HG03378 (cell line): ENCODE measurements at regions not wholly inside any gene's neighbourhood (a gene's known extent, or its start where the extent isn't known, plus 50 kb on each side); places are given as distances from the start of the nearest gene placed in this dataset.

ENCODE experiments used
- ATAC-seq: cut with Tn5 transposase; IDR thresholded peaks from one replicate; pipeline ENCODE4 v1.9.1; 2021; ENCODE audit warnings: mild to moderate bottlenecking, moderate library complexity; ENCODE audit not compliant: unreplicated experiment

DNA sequence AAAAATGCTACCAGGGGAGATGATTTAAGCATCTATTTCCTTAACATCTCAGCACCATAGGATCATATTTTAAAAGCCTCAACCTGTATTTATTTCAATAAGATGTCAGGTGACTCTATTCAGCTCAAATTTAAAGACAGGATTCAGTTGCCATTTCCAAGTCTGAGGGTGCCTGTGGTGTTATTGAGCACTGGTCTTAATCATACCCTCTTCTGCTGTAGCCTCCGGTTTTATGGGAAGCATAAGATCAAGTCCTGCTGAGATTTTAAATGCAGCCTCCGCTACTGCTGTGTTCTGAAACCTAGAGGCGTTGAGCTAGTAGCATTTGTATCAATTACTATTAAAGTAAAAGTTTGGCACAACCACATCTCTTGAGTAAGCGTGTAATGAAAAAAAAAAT, 185.7 kb upstream of the NWD2 start:
- no peak for ATAC-seq

DNA sequence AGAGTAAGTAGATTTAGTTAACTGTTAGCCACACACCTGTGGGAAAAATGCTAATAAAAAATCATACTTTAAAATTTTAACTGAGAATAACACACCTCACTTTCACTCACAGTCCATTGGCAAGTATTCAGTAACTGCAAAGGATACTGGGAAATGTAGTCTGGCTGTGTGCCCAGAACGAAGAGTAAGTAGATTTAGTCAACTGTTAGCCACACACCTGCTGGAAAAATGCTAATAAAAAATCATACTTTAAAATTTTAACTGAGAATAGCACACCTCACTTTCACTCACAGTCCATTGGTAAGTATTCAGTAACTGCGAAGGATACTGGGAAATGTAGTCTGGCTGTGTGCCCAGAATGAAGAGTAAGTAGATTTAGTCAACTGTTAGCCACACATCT, 178.4 kb upstream of the NWD2 start:
- no peak for ATAC-seq

DNA sequence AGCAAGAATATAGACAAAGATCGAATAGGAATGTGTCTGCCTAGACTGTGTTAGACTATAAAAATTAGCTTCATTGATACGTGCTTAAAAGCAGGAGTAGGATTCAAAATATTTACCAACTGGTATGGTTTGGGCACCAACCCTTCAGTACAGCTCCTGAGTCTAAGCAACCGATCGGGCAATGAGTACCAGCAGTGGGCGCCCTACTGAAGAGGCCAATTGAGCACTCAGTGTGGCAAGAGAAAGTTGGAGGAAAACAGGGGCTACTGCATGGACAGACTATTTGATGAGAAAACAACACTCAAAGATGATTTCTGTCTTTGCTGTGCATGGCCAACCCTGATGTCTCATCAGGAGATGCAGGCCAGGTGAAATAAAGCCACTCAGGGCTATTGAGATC, 176.0 kb upstream of the NWD2 start:
- no peak for ATAC-seq

DNA sequence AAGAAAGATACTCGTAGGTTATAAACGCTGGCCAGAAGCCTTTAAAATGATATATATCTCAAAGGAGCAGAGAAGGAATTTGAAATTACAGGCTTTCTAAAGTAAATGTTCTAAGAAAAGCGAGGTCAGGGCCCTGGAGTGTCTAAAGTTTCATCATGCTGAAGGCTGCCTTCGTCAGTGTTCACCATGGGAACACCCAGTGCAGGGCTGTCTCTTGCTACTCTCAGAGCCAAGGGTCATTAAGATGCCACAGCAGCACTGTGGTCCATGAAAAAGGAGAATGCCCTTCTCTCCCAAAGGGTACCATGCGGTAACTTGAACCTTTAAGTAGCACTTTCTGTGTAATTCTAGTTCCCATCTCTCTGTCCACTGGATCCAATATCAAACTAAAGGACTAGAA, 174.5 kb upstream of the NWD2 start:
- ATAC-seq = no peak

DNA sequence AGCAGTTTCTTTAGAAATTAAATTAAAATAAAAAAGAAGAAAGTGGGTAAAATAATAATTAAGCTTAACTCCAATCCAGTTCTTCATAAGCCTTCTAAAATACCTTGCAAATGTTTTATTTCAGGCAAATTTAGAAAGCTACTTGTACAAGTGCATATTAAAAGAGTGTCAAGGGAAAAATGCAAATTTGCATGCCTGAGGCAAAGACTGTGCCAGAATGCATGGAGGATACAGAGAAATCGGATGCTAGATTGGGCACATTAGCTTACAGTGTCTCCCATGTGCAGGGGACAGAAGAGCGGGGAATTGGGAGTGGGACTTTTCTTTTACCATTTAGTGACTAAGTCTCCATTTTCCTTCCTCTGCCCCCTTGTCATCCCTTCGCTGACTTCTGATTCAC, 173.0 kb upstream of the NWD2 start:
- no peak for ATAC-seq

DNA sequence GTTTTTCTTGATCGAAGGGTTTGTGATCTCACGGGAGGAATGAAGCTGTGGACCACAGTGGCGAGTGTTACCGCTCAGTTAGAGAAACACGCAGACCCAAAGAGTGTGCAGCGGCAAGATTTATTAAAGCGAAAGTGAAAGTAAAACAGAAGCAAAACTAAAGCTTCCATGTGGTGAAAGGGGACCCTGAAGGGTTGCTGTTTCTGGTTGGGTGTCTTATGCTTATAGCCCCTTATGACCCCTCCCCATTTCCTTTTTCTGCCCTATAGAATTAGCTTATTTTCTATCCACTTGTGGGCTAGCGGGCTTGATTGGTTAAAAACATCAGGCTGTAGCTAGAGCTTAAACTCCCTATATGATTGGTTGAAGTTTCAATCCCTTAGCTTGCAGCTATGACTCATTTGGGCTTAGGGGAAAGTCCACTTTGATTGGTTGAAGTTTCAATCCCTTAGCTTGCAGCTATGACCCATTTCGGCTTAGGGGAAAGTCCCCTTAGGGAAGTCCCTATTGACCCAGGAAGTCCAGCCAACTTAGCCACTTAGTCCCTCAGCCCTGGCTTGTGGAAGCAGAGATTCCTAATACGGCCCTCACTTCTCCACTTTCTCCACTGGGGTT, 171.2 kb upstream of the NWD2 start:
- ATAC-seq = no peak

DNA sequence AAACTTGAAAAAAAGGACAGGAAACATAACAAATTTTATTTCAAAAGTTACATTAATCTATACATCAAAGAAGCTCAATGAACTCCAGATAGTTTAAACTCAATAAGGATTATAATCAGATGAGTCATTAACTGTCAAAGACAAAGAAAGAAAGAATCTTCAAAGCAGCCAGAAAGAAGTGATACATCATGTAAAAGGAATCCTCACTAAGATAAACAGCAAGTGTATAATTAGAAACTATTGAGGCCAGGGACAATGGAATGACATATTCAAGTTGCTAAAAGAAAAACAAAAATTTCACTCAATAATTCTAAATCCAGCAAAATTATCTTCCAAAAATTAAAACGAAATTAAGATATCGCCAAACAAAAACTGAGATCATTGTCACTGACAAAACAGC, 161.6 kb upstream of the NWD2 start:
- no peak for ATAC-seq

DNA sequence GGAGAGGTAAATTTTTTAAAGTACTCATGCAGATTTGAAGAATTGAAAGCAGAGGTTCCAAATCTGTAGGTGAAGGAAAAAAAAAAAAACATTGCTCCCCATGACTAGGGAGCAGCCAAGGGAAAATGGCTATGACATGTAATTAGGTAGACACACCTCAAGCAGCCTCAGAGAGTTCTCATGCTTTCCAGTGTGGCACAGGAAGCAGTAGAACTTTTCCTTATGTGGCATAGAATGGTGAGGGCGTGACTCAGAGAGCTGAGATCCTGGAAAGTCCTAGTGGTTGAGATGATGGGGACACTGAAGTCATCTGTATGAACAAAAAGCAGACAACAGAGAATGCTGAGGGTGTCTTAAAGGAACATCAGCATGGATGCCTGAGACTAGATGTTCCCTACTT, 148.6 kb upstream of the NWD2 start:
- ATAC-seq = no peak

DNA sequence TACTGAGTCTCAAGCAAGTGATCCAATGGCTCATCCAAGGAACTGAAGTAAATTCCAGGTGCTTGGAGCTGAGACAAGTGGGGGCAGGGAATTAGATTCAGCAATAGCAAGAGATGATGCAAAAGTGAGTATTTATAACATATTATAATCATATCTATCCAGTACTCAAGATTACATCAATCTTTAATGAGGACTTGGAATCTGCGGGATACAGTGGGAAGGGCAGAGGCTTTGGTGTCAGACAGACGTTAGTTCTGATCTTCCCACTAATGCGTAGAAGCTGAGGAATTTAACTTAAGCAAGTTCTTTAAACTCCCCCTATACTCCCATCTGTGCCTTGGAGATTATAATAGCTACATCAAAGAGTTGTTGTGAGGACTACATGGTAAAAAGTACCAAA, 143.4 kb upstream of the NWD2 start:
- ATAC-seq = no peak

DNA sequence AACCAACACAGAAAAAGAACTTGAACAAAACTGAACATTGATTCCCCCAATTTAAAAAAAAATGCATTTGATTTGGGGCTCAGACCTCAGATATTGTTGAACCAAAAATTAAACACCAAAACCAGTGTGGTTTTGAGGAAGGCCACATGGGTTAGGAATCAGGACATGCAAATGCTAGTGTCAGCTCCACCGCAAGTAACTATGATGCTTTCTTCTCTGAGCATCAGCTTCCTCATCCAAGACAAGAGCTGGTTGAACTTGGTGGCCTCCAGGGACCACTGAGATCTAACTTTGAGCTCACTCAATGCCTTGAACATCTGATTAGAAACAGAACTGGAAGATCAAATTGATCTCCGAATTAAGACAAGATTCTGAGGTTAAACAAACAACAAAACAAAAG, 142.9 kb upstream of the NWD2 start:
- no peak for ATAC-seq

DNA sequence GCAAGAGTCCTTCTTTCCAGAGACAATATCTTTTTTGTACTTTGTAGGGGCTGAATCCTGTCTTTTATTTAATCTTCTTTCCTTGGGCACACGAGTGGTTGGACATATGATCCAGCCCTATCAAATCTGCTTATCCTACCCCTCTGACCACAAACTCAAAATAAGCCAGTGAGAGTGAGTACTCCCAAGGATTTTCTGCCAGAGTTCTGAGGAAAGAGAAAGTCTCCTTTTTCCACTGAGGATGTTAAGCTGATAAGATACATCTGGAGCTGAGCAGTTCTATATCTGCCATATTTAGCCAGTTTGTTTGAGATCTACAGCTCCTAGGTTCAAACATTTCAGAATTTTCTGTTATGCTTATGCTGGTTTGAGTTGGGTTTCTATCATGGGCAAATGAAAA, 134.8 kb upstream of the NWD2 start:
- no peak for ATAC-seq

DNA sequence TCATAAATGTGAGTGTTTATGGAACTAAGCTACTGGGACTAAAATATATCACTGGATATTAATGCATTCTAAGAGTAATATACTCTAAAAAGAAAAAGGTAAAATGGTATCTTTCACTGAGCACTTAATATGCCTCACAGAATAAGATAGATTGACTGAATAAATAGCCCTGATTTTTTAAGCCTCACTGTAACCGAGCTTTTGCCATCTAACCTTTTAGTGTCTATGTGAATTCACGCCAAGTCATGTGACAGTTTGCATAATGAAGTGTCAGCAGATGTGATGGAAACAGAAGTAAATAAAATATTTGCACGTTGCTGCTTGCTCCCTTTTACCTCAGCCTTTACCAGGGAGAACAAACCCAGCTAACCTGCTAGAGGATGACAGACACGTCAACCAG, 119.7 kb upstream of the NWD2 start:
- ATAC-seq = no peak

DNA sequence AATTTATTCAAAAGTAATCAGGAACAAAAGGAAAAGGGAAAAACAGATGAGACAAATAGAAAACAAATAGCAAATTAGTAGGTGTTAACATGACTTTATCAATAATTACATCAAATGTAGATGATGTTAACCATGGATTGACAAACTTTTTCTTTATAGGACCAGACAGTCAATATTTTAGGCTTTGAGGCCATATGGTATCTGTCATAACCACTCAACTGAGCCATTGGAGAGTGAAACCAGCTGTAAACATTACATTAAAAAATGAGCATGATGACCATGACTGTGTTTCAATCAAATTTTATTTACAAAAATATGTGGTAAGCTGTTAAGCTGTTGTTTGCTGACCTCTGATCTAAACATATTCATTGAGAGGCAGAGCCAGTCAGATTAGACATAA, 118.5 kb upstream of the NWD2 start:
- no peak for ATAC-seq

DNA sequence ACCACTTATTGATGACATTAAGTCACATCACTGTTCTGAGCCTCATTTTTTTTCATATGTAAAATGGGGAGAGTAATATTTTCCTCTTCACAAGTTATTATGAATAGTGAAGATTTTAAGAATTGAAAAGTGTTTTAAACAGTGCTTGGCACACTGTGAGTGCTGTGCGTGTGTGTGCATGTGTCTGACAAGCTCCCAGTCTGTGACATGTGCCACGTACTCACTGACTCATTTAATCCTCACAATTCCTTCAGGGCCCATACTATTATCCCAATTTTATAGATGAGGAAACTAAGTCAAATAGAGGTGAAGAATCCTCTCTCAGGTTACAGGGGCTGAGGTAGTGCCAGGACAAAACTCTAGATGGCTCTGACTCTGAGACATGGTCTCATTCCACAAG, 114.1 kb upstream of the NWD2 start:
- no peak for ATAC-seq

DNA sequence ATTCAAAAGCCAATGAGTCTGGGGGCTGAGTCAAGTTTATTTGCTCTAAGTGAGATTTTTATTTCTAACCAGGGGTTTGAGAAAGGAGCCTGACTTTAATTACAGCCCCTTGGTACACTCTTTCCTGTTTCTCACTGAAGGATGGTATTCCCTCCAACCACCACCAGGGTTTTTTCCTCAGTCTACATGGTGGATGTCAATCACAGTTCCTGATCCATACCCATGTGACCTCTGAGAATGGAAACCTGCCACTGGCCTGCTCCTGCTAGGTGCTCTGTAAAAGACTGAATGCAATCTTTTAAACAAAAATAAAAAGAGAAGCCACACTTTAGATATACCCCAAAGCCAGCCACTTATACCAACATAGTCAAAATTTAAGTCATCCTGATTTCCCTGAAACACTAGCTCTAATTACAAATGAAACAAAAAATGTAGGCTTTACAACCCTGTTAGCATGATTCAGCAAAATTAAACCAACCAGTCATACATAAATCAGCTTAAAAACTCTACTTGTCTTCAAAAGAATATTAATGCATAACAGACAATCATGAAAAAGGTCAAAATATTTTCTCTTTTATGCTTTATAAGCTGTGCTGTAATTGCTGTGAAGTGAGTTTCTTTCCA, 112.1 kb upstream of the NWD2 start:
- no peak for ATAC-seq

DNA sequence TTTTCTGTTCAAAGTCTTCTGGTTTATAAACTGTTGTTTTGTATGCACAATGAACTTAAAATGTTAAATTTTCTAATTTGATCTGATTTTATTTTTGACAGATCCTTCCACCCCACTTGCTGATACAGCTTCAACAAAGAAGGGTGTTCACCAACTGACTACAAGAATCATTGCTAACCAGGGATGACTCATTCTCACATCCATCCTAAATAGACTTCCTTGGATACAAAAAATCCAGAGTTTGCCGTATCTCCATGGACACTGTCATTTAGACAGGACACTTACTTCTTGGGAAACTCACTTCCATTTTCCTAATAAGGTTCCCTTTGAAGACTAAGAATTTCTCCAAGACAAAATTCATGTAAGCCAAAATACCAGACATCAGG, 111.6 kb upstream of the NWD2 start:
- no peak for ATAC-seq

DNA sequence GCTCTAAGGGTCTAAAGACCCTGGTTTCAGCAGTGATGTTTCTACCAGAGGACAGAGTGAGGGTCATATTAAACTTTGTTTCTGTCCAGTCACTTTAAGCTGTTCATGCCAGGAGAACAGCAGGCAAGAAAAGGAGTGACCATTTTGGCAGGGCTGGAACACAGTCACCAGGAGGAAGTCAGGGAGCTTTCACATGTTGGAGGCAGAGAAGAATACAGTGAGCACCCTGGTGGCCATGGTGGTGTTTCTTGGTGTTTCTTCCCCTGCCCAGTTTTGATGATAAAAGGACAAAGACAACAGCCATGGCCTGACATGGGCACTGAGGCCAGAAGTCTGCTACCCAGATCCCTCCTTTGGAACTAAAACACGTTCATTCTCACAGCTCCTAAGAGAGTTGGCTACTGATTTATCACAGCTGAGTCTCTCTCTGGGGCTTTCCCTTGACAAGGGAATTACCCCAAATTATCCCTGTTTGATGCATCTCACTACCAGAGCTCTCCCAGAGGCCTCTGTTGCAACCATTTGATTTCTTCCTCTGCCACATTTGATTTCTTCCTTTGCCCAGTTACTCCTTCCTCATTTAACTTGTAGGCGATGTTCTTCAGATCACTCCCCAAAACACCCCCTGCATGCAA, 106.4 kb upstream of the NWD2 start:
- ATAC-seq = peak; percentile 85

DNA sequence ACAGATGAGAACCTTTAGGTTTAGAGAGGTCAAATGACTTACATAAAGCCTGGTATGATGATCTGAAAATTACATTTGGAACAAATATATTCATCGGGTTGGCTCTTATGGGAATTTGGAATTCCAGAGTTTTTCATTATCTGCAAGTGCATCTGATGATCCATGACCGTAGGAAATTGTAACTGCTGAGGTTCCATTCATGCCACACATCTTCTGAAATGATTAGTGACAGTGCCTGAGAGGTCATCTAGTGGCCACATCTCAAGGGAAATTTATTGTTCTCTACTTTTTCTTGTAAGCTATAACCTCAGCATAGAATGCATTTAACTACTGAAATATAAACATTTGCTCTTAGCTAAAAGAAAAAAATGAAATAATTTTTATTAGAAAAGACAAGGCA, 105.8 kb upstream of the NWD2 start:
- peak; percentile 70 for ATAC-seq

DNA sequence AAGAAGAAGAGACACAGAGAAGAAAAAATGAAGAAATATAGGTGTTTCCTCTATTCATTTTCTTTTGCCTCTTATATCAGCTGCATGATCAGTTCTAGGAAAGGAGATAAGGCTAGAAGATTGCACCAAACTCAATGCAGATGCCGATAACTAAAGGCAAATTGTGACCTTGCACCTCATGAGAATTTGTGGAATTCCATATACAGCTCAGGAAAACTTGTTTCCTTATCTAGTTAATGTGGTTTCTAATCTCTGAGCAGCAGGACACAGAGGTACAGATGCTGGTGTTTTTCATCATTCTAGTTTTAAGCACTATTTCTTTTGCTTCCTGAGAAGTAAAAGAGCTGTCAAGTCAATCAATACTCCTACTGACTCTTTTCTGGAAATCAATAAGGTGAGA, 104.6 kb upstream of the NWD2 start:
- no peak for ATAC-seq

DNA sequence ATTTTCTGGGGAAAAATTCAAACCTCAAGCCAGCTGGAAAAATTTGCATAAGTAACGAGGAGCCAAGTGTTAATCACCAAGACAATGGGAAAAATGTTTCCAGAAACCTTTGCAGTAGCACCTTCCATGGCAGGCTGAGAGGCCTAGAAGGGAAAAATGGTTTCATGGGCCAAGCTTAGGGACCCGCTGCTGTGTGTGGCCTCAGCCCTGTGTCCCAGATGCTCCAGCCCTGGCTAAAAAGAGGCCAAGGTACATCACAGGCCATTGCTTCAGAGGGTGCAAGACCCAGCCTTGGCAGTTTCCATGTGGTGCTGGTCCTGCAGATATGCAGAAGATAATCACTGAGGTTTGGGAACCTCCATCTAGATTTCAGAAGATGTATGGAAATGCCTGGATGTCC, 98.3 kb upstream of the NWD2 start:
- no peak for ATAC-seq

DNA sequence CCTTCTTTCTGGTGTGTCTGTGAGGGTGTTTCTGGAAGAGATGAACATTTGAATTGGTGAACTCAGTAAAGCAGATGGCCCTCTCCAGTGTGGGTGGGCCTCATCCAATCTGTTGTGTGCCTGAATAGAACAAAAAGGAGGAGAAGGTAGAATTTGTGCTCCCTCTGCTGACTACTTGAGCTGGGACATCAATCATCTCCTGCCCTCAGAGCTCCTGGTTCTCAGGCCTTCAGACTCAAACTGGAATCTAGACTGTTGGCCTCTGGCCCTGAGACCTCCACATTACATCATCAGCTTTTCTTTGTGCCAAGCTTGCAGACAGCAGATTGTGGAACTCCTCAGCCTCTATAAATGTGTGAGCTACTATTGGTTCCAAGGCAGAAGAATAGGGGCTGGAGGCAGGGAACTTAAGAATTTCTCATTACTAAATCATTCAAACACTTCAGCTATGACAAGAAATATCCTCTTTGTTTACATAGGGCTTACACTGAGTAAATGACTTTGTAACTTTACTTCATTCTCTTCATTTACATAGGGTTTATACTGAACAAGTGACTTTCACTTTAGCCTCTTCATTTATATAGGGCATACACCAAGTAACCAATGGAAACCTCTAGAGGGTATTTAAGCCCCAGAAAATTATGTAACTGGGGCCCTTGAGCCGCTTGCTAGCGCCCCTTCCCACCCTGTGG, 86.9 kb upstream of the NWD2 start:
- ATAC-seq = no peak

DNA sequence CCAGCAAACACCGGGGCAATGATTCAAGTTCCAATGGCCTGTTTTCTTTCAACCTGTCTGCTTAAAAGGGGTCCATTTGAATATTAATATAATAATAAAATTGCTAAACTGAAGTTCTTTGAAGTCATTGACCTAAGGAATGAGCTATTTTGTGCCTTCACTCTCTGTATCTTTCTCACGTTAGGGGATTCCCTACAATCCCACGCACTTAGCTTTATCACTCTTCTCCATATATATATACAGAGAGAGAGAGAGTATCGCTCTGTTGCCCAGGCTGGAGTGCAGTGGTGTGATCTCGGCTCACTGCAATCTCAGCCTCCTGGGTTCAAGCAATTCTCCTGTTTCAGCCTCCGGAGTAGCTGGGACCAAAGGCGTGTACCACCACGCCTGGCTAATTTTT, 83.9 kb upstream of the NWD2 start:
- ATAC-seq = no peak
